GM12892 (cell line): ENCODE measurements at regions not wholly inside any gene's neighbourhood (a gene's known extent, or its start where the extent isn't known, plus 50 kb on each side); places are given as distances from the start of the nearest gene placed in this dataset.

Experiments
- DNase-seq: peaks from one replicate; pipeline ENCODE4 v3.0.0; 2011; ENCODE audit not compliant: insufficient read length
- FAIRE-seq: peaks from 2 replicates; lab custom pipeline; 2011; peaks lifted over from hg19 to GRCh38; lab: Jason Lieb, UNC
- POLR2A ChIP-seq: IDR thresholded peaks from 2 replicates; pipeline ENCODE4 v1.6.1; 2011; ENCODE audit warnings: low read depth, low read length, control low read depth
- POLR2AphosphoS5 ChIP-seq: IDR thresholded peaks from 2 replicates; pipeline ENCODE4 v1.6.1; 2011; ENCODE audit warnings: low read depth, low read length, control low read depth
- TAF1 ChIP-seq: IDR thresholded peaks from 2 replicates; pipeline ENCODE4 v1.6.1; 2011; ENCODE audit warnings: low read depth, mild to moderate bottlenecking, control low read depth, low read length, borderline replicate concordance

DNA sequence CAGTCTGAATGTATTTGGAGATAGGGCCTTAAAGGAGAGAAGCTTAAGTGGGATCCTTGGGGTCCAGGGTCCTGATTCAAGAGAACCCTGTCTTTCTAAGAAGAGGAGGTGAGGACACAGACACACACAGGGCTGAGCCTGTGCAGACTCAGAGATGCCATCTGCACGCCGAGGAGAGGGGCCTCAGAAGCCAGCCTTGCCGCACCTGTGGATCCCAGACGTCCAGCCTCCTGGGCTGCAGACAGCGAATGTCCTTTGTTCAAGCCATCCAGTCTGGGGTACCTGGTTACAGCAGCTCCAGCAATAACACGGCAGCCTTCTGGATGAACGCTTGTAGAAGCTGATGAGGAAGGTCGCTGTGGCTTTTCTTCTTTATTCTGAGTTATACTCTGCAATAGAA, 1086.1 kb downstream of the BRD1 start:
- no peak for FAIRE-seq
- no peak for TF ChIP-seq POLR2AphosphoS5
- no peak for TF ChIP-seq TAF1
- no peak for TF ChIP-seq POLR2A
- DNase-seq, result no peak

DNA sequence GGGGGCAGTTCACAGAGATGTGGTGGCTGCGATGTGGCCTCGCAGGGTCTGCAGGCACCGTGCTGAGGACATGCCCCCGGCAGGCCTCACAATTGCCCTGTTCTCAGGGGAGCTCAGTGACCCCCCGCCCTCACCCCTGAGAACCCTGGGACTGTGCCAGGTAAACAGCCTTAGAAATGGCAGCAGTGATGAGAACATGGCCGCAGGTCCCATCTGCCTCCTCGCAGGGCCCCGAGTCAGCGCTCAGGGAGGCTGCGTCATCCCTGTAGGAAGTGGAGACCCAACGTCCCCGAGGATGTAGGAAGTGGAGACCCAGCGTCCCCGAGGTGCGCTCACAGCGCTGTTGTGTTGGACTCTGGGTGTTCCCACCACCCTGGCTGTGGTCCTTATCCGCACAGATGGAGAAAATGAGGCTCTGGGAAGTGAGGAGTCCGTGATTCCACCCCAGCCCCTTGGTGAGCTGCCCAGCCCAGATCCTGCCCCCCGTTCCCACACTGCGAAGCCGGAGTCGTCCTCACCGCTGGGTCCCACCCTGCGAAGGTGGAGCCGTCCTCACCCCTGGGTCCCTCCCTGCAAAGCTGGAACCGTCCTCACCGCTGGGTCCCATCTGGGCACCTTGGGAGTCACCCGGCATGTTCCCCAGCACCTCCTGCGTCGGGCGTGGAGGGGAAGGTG, 1086.8 kb downstream of the BRD1 start:
- DNase-seq (no peak), FAIRE-seq (no peak)
- TF ChIP-seq POLR2AphosphoS5, result no peak
- TF ChIP-seq POLR2A, result no peak
- TF ChIP-seq TAF1, result no peak

DNA sequence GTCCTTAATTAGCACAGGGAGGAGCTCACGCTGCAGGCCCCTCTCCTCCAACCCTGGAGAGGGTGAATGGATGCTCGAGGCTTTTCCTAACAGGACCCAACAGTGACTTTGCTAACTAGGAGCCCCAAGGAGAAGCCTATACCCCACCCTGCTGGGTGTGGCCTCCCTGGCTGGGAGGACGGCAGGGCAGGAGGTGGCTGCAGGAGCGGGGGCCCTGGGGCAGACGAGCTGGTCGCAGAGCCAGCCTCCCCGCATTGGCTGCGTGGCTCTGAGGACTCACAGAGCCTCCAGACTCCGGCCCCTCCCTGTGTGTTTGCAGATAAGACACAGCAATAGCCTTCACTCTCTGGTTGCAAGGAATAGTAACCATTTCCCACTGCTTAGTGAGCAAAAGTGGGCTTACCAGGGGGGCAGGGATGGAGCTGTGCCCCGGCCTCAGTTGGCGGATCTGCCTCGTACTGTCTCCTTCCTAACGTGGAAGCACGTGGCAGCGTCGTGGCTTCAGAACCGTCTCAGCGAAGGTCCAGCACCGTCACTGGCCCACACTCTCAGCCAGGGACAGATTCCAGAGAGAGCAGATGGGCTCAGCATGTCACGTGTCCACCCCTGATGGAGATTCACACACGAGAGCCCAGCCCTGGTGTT, 1087.5 kb downstream of the BRD1 start:
- TF ChIP-seq TAF1, result no peak
- no peak for TF ChIP-seq POLR2A
- no peak for TF ChIP-seq POLR2AphosphoS5
- no peak for DNase-seq
- FAIRE-seq, result no peak

DNA sequence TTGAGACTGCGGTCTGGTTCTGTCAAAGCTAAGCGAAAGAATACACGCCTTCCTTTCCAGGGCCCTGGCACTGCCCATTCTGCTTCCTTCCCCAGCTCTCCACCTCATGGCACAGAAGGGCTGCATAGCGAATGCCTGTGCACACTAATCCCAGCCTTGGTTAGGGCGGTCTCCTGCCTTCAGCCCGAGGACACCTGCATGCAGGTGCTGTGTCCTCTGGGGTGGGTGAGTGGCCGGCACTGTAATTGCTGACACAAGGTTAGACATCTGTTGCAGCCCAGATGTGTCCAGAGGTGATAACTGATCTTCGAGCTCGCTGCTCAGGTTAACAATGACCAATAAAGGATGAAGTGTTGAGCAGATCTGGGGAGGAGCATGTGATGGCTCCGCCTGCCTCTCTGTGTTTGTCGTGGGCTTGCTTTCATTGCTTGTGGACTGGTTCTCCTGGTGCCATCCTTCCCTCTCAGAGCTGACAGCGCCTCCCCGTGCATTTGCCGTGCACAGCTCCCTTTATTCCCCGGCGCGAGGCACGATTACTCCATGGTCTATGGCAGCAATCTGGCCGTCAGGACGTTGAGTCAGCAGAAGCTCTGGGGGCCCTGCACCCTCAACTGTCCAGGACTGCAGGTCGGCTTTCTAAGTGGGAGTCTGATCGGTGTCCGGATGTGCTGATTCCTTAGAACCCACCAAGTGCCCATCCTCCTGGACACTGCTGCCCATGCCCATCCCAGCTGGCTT, 1088.2 kb downstream of the BRD1 start:
- no peak for FAIRE-seq
- TF ChIP-seq POLR2AphosphoS5 (no peak), TAF1 (no peak), POLR2A (no peak)
- DNase-seq, result no peak

DNA sequence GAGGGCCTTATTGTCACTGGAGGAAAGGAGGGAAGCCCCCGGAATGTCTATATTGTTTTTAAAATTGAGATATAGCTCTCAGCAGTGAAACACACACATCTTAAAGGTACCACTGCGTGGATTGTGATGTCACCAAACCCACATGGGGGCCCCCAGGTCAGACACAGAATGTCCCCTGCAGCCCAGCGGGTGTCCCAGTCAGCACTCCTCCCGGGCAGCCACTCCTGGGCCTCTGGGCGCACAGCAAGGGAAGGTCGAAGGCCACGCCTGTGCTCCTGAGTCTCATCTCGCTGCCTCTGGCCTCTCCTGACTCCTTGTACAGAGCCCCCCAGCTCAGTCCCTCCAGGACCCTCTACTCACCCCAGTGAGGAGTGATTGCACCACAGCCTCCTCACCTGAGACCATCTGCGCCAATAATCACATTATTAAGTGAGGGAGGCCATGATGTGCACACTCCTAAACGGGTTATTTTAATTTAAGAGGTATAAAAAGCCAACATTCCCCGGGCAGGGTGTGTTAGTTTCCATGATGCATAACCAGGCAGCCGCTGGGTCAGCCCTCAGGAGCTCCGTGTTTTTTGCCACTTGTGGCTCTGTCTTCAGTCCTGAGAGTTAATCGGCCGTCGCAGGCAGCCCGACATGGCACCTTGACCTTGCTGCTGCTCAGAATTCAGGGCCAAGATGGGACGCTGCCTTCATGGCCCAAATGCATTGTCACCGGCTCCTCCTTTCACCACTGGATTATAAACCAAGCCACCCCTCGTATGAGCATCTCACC, 1089.3 kb downstream of the BRD1 start:
- TF ChIP-seq POLR2AphosphoS5 (no peak), TAF1 (no peak), POLR2A (no peak)
- no peak for FAIRE-seq

DNA sequence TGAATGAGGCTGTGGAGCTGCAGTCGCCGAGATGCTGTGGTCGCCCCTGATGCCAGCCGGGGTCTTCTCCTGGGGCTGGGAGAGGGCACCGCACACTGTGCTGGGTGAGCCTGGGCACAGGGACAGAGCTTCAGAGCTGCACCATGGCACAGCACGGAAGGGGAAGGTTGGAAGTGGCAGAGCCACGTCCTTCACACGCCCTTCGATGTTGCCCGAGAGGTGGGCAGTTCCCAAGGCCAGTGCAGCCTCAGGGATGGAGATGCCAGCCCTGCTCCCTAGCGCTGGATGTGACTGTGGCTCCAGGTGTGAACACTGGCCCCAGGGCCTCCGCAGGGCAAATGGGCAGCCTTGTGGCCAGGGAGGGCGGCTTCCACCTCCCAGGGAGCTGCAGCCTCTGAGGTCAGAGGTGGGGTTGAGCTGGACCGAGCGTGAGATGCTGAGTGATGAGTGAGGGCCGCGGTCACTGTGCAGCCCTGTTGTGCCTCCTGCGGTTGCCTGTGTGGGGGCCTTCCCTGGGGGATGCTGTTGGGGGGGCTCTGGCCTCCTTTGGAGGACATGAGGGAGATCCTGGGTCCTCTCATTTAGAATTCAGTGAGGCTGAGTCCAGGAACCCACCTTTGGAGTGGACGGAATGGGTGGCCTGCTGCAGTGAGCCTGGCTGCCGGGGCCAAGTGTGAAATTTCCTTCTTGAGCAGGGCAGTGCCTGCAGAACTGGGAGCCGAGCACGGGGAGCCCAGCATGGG, 1090.0 kb downstream of the BRD1 start:
- FAIRE-seq (no peak), DNase-seq (no peak)
- TF ChIP-seq POLR2AphosphoS5 (no peak), TAF1 (no peak), POLR2A (no peak)

More for the DNA sequence above, 1089.3 kb downstream of the BRD1 start:
- no peak for DNase-seq

DNA sequence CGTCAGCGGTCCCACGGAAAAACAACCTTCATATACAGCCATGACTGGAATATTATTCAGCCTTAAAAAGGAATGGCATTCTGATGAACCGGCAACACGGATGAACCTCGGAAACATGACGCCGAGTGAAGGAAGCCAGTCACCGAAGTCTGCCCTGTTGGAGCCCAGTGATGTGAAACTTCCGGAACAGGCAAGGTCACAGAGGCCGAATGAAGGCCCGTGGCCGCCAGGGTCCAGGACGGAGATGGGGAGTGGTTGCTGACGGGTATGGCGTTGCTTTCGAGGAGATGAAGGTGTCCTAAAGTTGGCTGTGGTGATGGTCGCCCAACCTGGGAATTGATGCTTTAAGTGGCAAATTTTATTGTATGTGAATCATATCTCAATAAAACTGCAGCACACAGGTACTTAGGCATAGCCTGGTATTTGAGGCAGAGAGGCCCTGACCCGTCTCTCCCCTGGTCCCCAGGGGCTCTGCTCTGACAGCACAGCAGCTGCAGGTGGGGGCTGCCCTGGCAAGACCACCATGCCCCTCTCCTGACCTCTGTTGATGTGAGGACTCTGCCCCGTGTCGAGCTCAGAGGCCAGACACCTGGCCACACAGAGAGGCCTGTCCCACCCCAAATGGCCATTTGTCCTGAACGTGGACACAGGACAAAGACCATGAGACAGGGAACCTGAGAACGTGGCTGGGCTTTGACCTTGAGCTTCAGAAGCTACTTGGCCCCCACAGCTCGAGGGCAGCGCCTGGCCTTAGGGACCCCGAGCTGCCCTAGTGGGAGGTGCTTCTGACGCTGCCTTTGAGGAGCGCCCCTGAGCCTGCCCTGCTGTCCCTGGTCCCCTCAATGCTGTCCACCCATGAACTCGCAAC, 1090.8 kb downstream of the BRD1 start:
- DNase-seq, result no peak
- no peak for FAIRE-seq
- TF ChIP-seq POLR2A (no peak), TAF1 (no peak), POLR2AphosphoS5 (no peak)

DNA sequence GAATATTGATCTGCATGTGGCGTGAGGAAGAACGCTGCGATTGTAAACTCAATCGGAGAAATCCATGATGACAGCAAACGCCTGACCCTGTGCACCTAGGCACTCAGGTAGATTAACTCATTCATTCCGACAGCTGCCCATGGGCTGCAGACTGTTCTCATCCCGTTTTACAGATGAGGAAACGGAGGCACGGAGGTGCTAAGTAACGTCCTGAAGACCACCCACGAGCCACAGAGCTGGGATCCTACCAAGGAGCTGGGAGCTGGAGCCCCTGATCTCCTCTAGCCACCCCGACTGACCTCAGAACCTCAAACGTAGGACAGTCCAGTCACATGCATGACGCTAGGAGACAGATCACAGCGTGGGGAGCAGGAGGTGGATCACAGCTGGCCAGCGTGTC, 1092.7 kb downstream of the BRD1 start:
- DNase-seq, result no peak
- TF ChIP-seq POLR2AphosphoS5 (no peak), TAF1 (no peak), POLR2A (no peak)
- no peak for FAIRE-seq

DNA sequence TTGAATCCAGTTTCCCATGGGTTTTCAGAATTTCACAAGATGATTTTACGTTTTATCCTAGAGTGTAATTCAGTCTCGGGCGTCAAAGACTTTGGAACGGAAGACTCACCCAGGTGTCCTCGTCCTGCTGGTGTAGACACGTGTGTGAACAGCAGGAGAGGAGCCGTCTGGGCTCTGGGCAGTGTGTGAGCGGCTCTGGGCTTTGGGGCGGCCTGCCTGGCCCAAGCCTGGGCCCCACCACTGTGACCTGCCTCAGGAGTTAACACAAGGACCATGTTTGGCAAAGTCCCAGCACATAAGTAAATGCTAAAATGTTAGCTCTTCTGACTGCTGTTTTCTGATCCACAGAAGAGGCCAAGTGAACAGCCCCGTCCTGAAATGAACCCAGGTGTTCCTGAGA, 1093.3 kb downstream of the BRD1 start:
- DNase-seq, result no peak
- TF ChIP-seq POLR2AphosphoS5, result no peak
- TF ChIP-seq TAF1, result no peak
- TF ChIP-seq POLR2A, result no peak
- FAIRE-seq, result no peak
